ENCODE measurements at regions not wholly inside any gene's neighbourhood (a gene's known extent, or its start where the extent isn't known, plus 50 kb on each side); places are given as distances from the start of the nearest gene placed in this dataset.
"Not testable (repeated sequence)": the region's sequence is repeated elsewhere in the genome, so short reads cannot be mapped to it uniquely, and the experiment has no call there.

- DNase-seq (ENCODE audit: low read depth): no peak
Observed at GRCh38 chr11:95647871-95648270, 141.7 kb downstream of the FAM76B start.

GRCh38 chr11:95647355-95647754 is 142.2 kb downstream of the FAM76B start:
- DNase-seq (ENCODE audit: low read depth): no peak

- no peak for DNase-seq (ENCODE audit: low read depth)
Observed at GRCh38 chr11:95641495-95641894, 148.1 kb downstream of the FAM76B start.

GRCh38 chr11:95638501-95638900 is 151.1 kb downstream of the FAM76B start:
- no peak for DNase-seq (ENCODE audit: low read depth)

- no peak for DNase-seq (ENCODE audit: low read depth)
Observed at GRCh38 chr11:95625164-95625900, 164.2 kb downstream of the FAM76B start.

GRCh38 chr11:95616256-95616804 is 173.3 kb downstream of the FAM76B start:
- no peak for DNase-seq (ENCODE audit: low read depth)

- DNase-seq (ENCODE audit: low read depth): no peak
Observed at GRCh38 chr11:95611827-95612226, 177.8 kb downstream of the FAM76B start.

- not testable (repeated sequence) for DNase-seq (ENCODE audit: low read depth)
Observed at GRCh38 chr11:95610185-95610584, 179.4 kb downstream of the FAM76B start.

GRCh38 chr11:95608093-95608492 is 181.5 kb downstream of the FAM76B start:
- DNase-seq (ENCODE audit: low read depth): no peak

- DNase-seq (ENCODE audit: low read depth): no peak
Observed at GRCh38 chr11:95606824-95607223, 182.8 kb downstream of the FAM76B start.

- DNase-seq (ENCODE audit: low read depth): no peak
Observed at GRCh38 chr11:95605271-95605940, 184.2 kb downstream of the FAM76B start.

- DNase-seq (ENCODE audit: low read depth): no peak
Observed at GRCh38 chr11:95599959-95600586, 189.5 kb downstream of the FAM76B start.

GRCh38 chr11:95595973-95596489 is 193.6 kb downstream of the FAM76B start:
- DNase-seq (ENCODE audit: low read depth): no peak

GRCh38 chr11:95595541-95595940 is 194.0 kb downstream of the FAM76B start:
- no peak for DNase-seq (ENCODE audit: low read depth)

- DNase-seq (ENCODE audit: low read depth): no peak
Observed at GRCh38 chr11:95593111-95593510, 196.5 kb downstream of the FAM76B start.

- DNase-seq (ENCODE audit: low read depth): no peak
Observed at GRCh38 chr11:95592471-95592870, 197.1 kb downstream of the FAM76B start.

GRCh38 chr11:95589893-95590612 is 199.5 kb downstream of the FAM76B start:
- no peak for DNase-seq (ENCODE audit: low read depth)

- no peak for DNase-seq (ENCODE audit: low read depth)
Observed at GRCh38 chr11:95588821-95589220, 200.8 kb downstream of the FAM76B start.

- no peak for DNase-seq (ENCODE audit: low read depth)
Observed at GRCh38 chr11:95586661-95587060, 202.9 kb downstream of the FAM76B start.

- no peak for DNase-seq (ENCODE audit: low read depth)
Observed at GRCh38 chr11:95586155-95586554, 203.4 kb downstream of the FAM76B start.

- no peak for DNase-seq (ENCODE audit: low read depth)
Observed at GRCh38 chr11:95585752-95586077, 203.9 kb downstream of the FAM76B start.

GRCh38 chr11:95585069-95585751 is 204.4 kb downstream of the FAM76B start:
- no peak for DNase-seq (ENCODE audit: low read depth)

Measured in stimulated activated CD8-positive, alpha-beta memory T cell treated with anti-CD3 and anti-CD28 coated beads, Interleukin-12 subunit alpha, Interleukin-12 subunit beta, amount 100 ng/mL, for 4 hours (primary cell).